ENCODE measurements at regions not wholly inside any gene's neighbourhood (a gene's known extent, or its start where the extent isn't known, plus 50 kb on each side); places are given as distances from the start of the nearest gene placed in this dataset.
"Not testable (repeated sequence)": the region's sequence is repeated elsewhere in the genome, so short reads cannot be mapped to it uniquely, and the experiment has no call there.

GRCh38 chrX:18034504-18034903 is 173.4 kb upstream of the RAI2 start:
- DNase-seq: no peak
- TF ChIP-seq CTCF (IDR thresholded peaks at IDR 0.05): no peak
- POLR2A ChIA-PET: no interaction called here
- Mint-ChIP-seq H3K36me3 (ENCODE audit: low read depth) (no peaks in the 10 kb centered on the region), H3K9me3 (no peaks in the 10 kb centered on the region), H3K27me3 (no peaks in the 10 kb centered on the region), H3K27ac (no peak overlapping the region), H3K4me3 (no peak overlapping the region), H3K4me1 (ENCODE audit: low read depth) (peaks cover 8% of the 10 kb centered on the region)
- CTCF ChIA-PET: no interaction called here
- intact Hi-C loops (cut with micrococcal nuclease): no loop called here
- no peak for ATAC-seq

- intact Hi-C loops (cut with micrococcal nuclease): no loop called here
- DNase-seq (no peak), ATAC-seq (peak; percentile 30)
- Mint-ChIP-seq H3K36me3 (ENCODE audit: low read depth) (no peaks in the 10 kb centered on the region), H3K4me1 (ENCODE audit: low read depth) (peaks cover 8% of the 10 kb centered on the region), H3K27me3 (no peaks in the 10 kb centered on the region), H3K9me3 (no peaks in the 10 kb centered on the region), H3K27ac (no peak overlapping the region), H3K4me3 (no peak overlapping the region)
- TF ChIP-seq CTCF (IDR thresholded peaks at IDR 0.05): no peak
- ChIA-PET CTCF (no interaction called here), POLR2A (no interaction called here)
Measured at GRCh38 chrX:18032486-18033221, 171.6 kb upstream of the RAI2 start.

GRCh38 chrX:18031726-18032375 is 170.8 kb upstream of the RAI2 start:
- H3K27me3 Mint-ChIP-seq: no peaks in the 10 kb centered on the region
- no peak for ATAC-seq
- intact Hi-C loops (cut with micrococcal nuclease): no loop called here
- peaks cover 8% of the 10 kb centered on the region for H3K4me1 Mint-ChIP-seq (ENCODE audit: low read depth)
- CTCF ChIA-PET: no interaction called here
- TF ChIP-seq CTCF (IDR thresholded peaks at IDR 0.05): no peak
- H3K36me3 Mint-ChIP-seq (ENCODE audit: low read depth): no peaks in the 10 kb centered on the region
- POLR2A ChIA-PET: no interaction called here
- H3K27ac Mint-ChIP-seq: no peak overlapping the region
- H3K9me3 Mint-ChIP-seq: no peaks in the 10 kb centered on the region
- no peak overlapping the region for H3K4me3 Mint-ChIP-seq
- DNase-seq: no peak

GRCh38 chrX:18030656-18031055 is 169.6 kb upstream of the RAI2 start:
- POLR2A ChIA-PET; DNase-seq; H3K27me3 Mint-ChIP-seq; H3K4me3 Mint-ChIP-seq; H3K4me1 Mint-ChIP-seq (ENCODE audit: low read depth); intact Hi-C loops (cut with micrococcal nuclease); H3K36me3 Mint-ChIP-seq (ENCODE audit: low read depth); H3K27ac Mint-ChIP-seq; CTCF ChIA-PET; H3K9me3 Mint-ChIP-seq; ATAC-seq: not testable (repeated sequence)

GRCh38 chrX:18026166-18026565 is 165.1 kb upstream of the RAI2 start:
- no peak for TF ChIP-seq CTCF (IDR thresholded peaks at IDR 0.05)
- no peaks in the 10 kb centered on the region for H3K27me3 Mint-ChIP-seq
- intact Hi-C loops (cut with micrococcal nuclease): no loop called here

More at GRCh38 chrX:18026166-18026565, 165.1 kb upstream of the RAI2 start:
- CTCF ChIA-PET: no interaction called here
- Mint-ChIP-seq H3K36me3 (ENCODE audit: low read depth) (no peaks in the 10 kb centered on the region), H3K4me1 (ENCODE audit: low read depth) (no peaks in the 10 kb centered on the region), H3K9me3 (no peaks in the 10 kb centered on the region), H3K4me3 (no peak overlapping the region), H3K27ac (no peak overlapping the region)
- no peak for ATAC-seq
- POLR2A ChIA-PET: interaction anchor here (0.6 kb wide), 1 partner anchor 39 kb away, joined by 3 read pairs; no protein-coding TSS in a partner anchor
- peak; percentile 1 for DNase-seq

Data from activated CD8-positive, alpha-beta T cell treated with anti-CD3 and anti-CD28 coated beads for 36 hours (primary cell).